GM12878 (cell line): ENCODE measurements at regions not wholly inside any gene's neighbourhood (a gene's known extent, or its start where the extent isn't known, plus 50 kb on each side); places are given as distances from the start of the nearest gene placed in this dataset.

Experiments used
- ATAC-seq: fragments of 200-7000 bp; cut with Tn5 transposase; 3 replicates; pipeline ENCODE4 v1.9.1; 2020; ENCODE audit warnings: mild to moderate bottlenecking, moderate library complexity
- BruUV-seq: library from RNA; stranded (reverse); fragments of 400-500 nt; replicated peaks from 2 replicates; lab custom pipeline; 2021; lab: Mats Ljungman, UMichigan
- CTCF ChIA-PET: fragments of 300-600 bp; sonication (Branson Sonifier 250); formaldehyde crosslinking; extraction: SDS; loops from one replicate; lab custom pipeline; 2021; ENCODE audit warnings: inconsistent platforms; lab: Yijun Ruan, JAX
- POLR2A ChIA-PET: fragments of 350-600 bp; formaldehyde crosslinking; extraction: SDS; loops from one replicate; lab custom pipeline; 2021; ENCODE audit warnings: inconsistent platforms; lab: Charles Lee
- RAD21 ChIA-PET: fragments of 300-600 bp; sonication (Branson Sonifier 250); formaldehyde crosslinking; loops from one replicate; lab custom pipeline; 2023; ENCODE audit warnings: antibody characterized with exemption; ENCODE audit not compliant: unreplicated experiment; lab: Charles Lee
- SMC1A ChIA-PET: fragments of 300-600 bp; sonication (Branson Sonifier 250); formaldehyde crosslinking; loops from one replicate; lab custom pipeline; 2023; ENCODE audit not compliant: unreplicated experiment, uncharacterized antibody; lab: Charles Lee
- DNase-seq: peaks from one replicate; pipeline ENCODE4 v3.0.0-alpha.2; 2011; ENCODE audit warnings: low read depth, low spot score
- FAIRE-seq: peaks from 3 replicates; lab custom pipeline; 2011; peaks lifted over from hg19 to GRCh38; lab: Jason Lieb, UNC
- H2AFZ ChIP-seq: 2 replicates; pipeline ENCODE4 v1.6.0; 2011; ENCODE audit warnings: low read depth, low read length, control low read depth; ENCODE audit not compliant: control insufficient read depth
- H3K27ac ChIP-seq: 2 replicates; pipeline ENCODE4 v1.5.1; 2011; ENCODE audit warnings: control low read depth; ENCODE audit not compliant: control insufficient read depth, insufficient read depth
- H3K27me3 ChIP-seq, 2 experiments: replicated peaks in 1 of 2; 2 replicates each; pipeline versions ENCODE4 v1.6.0 to v1.6.1; 2011; ENCODE audit warnings: low read length in 1 of 2; ENCODE audit not compliant: control insufficient read depth in 2 of 2, insufficient read depth in 2 of 2
- H3K36me3 ChIP-seq, 2 experiments: 2 replicates each; pipeline ENCODE4 v1.5.1; 2011; ENCODE audit warnings: low read length in 1 of 2; ENCODE audit not compliant: control insufficient read depth in 2 of 2, insufficient read depth in 2 of 2
- H3K4me1 ChIP-seq: 2 replicates; pipeline ENCODE4 v1.6.1; 2011; ENCODE audit warnings: mild to moderate bottlenecking, low read length, moderate library complexity, mixed read lengths; ENCODE audit not compliant: control insufficient read depth, insufficient read depth
- H3K4me2 ChIP-seq: 2 replicates; pipeline ENCODE4 v1.6.0; 2011; ENCODE audit warnings: control low read depth; ENCODE audit not compliant: control insufficient read depth, insufficient read depth
- H3K4me3 ChIP-seq: fragments of 200-600 bp; sonication (generic); 2 replicates; pipeline ENCODE4 v1.5.1; 2016
- H3K79me2 ChIP-seq: 2 replicates; pipeline ENCODE4 v1.6.0; 2011; ENCODE audit warnings: low read length; ENCODE audit not compliant: control insufficient read depth, insufficient read depth
- H3K9ac ChIP-seq: 2 replicates; pipeline ENCODE4 v1.8.0; 2011; ENCODE audit warnings: low read length, control low read depth, mixed read lengths; ENCODE audit not compliant: control insufficient read depth, insufficient read depth
- H3K9me3 ChIP-seq: replicated peaks from 3 replicates; pipeline ENCODE4 v1.5.1; 2011; ENCODE audit warnings: mild to moderate bottlenecking, low read length; ENCODE audit not compliant: control insufficient read depth, insufficient read depth
- H4K20me1 ChIP-seq: 2 replicates; pipeline ENCODE4 v1.6.0; 2011; ENCODE audit not compliant: control insufficient read depth, insufficient read depth
- CHD4 ChIP-seq: fragments of 200-600 bp; sonication (generic); IDR thresholded peaks from 2 replicates; pipeline ENCODE4 v1.6.1; 2016; ENCODE audit warnings: mild to moderate bottlenecking
- E4F1 ChIP-seq: fragments of 450-650 bp; IDR thresholded peaks from 2 replicates; pipeline ENCODE4 v1.6.1; 2018; ENCODE audit warnings: borderline replicate concordance, mild to moderate bottlenecking; ENCODE audit not compliant: partially characterized antibody
- MAX ChIP-seq: IDR thresholded peaks from 2 replicates; pipeline ENCODE4 v1.6.1; 2012; ENCODE audit warnings: low read depth, low read length, improper control_type of control experiment
- MXI1 ChIP-seq: fragments of 150-350 bp; IDR thresholded peaks from 2 replicates; pipeline ENCODE4 v1.6.1; 2011; ENCODE audit warnings: low read depth, mild to moderate bottlenecking, inconsistent platforms, low read length, improper control_type of control experiment
- POLR2AphosphoS2 ChIP-seq: IDR thresholded peaks from 2 replicates; pipeline ENCODE4 v1.6.1; 2011; ENCODE audit warnings: low read depth, mild to moderate bottlenecking, low read length, improper control_type of control experiment, moderate library complexity
- RELA ChIP-seq: fragments of 450-650 bp; IDR thresholded peaks from 2 replicates; pipeline ENCODE4 v1.8.0; 2014; ENCODE audit warnings: borderline replicate concordance; ENCODE audit not compliant: partially characterized antibody
- REST ChIP-seq: IDR thresholded peaks from 2 replicates; pipeline ENCODE4 v1.6.1; 2012; ENCODE audit warnings: mild to moderate bottlenecking, low read depth, low read length
- WGBS: methylation state at CpG from one replicate; pipeline ENCODE4 v1.1.6; 2016; ENCODE audit warnings: low lambda C conversion rate; ENCODE audit not compliant: insufficient replicate concordance, insufficient coverage; ENCODE audit errors: missing lambda C conversion rate; 5-methylcytosine and 5-hydroxymethylcytosine counted together
- in situ Hi-C: fragments of 300-500 bp; cut with MboI; formaldehyde crosslinking; loops from 9 replicates; pipeline ENCODE4 v1.14.3; 2018; ENCODE audit warnings: mixed read lengths
- intact Hi-C: fragments of 100-400 bp; cut with micrococcal nuclease; formaldehyde crosslinking; loops from one replicate; pipeline ENCODE4 v1.14.2; 2022; ENCODE audit not compliant: unreplicated experiment

GRCh38 chr13:89970353-89970709, 1377.2 kb upstream of the MIR17HG start:
- H3K4me1 ChIP-seq, result no peaks in the 10 kb centered on the region
- intact Hi-C loops, result loop anchor here (10.0 kb wide), 1 partner anchor 894 kb away; no protein-coding TSS in a partner anchor
- no peaks in the 10 kb centered on the region for H3K36me3 ChIP-seq
- no peaks in the 10 kb centered on the region for H4K20me1 ChIP-seq
- H3K27me3 ChIP-seq, result no peaks in the 10 kb centered on the region
- no peak for DNase-seq
- H3K4me2 ChIP-seq, result no peak overlapping the region
- SMC1A ChIA-PET, result no interaction called here
- no TSS peak for BruUV-seq
- no peak for FAIRE-seq
- in situ Hi-C loops, result no loop called here
- H3K79me2 ChIP-seq, result no peaks in the 10 kb centered on the region
- CTCF ChIA-PET, result no interaction called here
- no peak overlapping the region for H2AFZ ChIP-seq
- no peak for TF ChIP-seq MXI1
- no peak for TF ChIP-seq CHD4
- TF ChIP-seq E4F1, result no peak
- TF ChIP-seq RELA, result no peak
- TF ChIP-seq REST, result no peak
- TF ChIP-seq POLR2AphosphoS2, result no peak
- no peak for TF ChIP-seq MAX
- no peak overlapping the region for H3K4me3 ChIP-seq
- WGBS, result 5% methylated on average over 1 of the region's 1 CpG
- no peak overlapping the region for H3K27ac ChIP-seq
- H3K9me3 ChIP-seq, result no peaks in the 10 kb centered on the region
- no peak overlapping the region for H3K9ac ChIP-seq
- RAD21 ChIA-PET, result no interaction called here
- POLR2A ChIA-PET, result no interaction called here
- no peak for ATAC-seq
